Tibial nerve (tissue), 4 donors: ENCODE measurements at regions not wholly inside any gene's neighbourhood (a gene's known extent, or its start where the extent isn't known, plus 50 kb on each side); places are given as distances from the start of the nearest gene placed in this dataset.
"Not testable (repeated sequence)": the region's sequence is repeated elsewhere in the genome, so short reads cannot be mapped to it uniquely, and the experiment has no call there.

Experiments used
- DNase-seq, 2 donors: peaks; one replicate each; pipeline ENCODE4 v3.0.0-alpha.2; 2019; ENCODE audit warnings: low spot score in 2 of 2
- H3K27ac ChIP-seq, 4 donors: fragments of 200-600 bp; sonication (generic) in 3 of 4; one replicate each; pipeline ENCODE4 v1.5.1; 2017 to 2019; ENCODE audit warnings: mild to moderate bottlenecking in 1 of 4
- H3K27me3 ChIP-seq, 2 donors: fragments of 200-600 bp; sonication (generic) in 1 of 2; one replicate each; pipeline versions ENCODE4 v1.5.1 to v1.6.0; 2017 to 2019
- H3K36me3 ChIP-seq, 3 donors: fragments of 200-600 bp; sonication (generic); one replicate each; pipeline ENCODE4 v1.5.1; 2018 to 2019
- H3K4me1 ChIP-seq, 4 donors: fragments of 200-600 bp; sonication (generic) in 3 of 4; one replicate each; pipeline ENCODE4 v1.5.1; 2017 to 2019
- H3K4me3 ChIP-seq, 4 donors: fragments of 200-600 bp; sonication (generic) in 3 of 4; one replicate each; pipeline ENCODE4 v1.5.1; 2017 to 2019; ENCODE audit warnings: mild to moderate bottlenecking in 1 of 4, moderate library complexity in 1 of 4
- H3K9me3 ChIP-seq, 4 donors: fragments of 200-600 bp; sonication (generic) in 3 of 4; one replicate each; pipeline ENCODE4 v1.5.1; 2017 to 2019
- EP300 ChIP-seq, 2 donors: sonication (generic); formaldehyde crosslinking; IDR thresholded peaks; one replicate each; pipeline ENCODE4 v1.6.1; 2017; ENCODE audit warnings: antibody characterized with exemption in 2 of 2, mild to moderate bottlenecking in 1 of 2
- POLR2A ChIP-seq, 2 donors: fragments of 450-650 bp; IDR thresholded peaks; one replicate each; pipeline ENCODE4 v1.6.1; 2017; ENCODE audit warnings: antibody characterized with exemption in 2 of 2, mild to moderate bottlenecking in 2 of 2, moderate library complexity in 2 of 2
- WGBS, 2 donors: methylation state at CpG; one replicate each; pipeline ENCODE4 v1.1.5; 2018; 5-methylcytosine and 5-hydroxymethylcytosine counted together
- TF ChIP-seq, protein P1 (sequence below), 5 experiments: fragments of 200-600 bp in 3 of 5; fragments of 450-650 bp in 2 of 5; sonication (generic) in 3 of 5; IDR thresholded peaks; one replicate each; pipeline ENCODE4 v1.5.1; 2016 to 2019; ENCODE audit warnings: antibody characterized with exemption in 5 of 5, mild to moderate bottlenecking in 3 of 5, moderate library complexity in 2 of 5

DNA sequence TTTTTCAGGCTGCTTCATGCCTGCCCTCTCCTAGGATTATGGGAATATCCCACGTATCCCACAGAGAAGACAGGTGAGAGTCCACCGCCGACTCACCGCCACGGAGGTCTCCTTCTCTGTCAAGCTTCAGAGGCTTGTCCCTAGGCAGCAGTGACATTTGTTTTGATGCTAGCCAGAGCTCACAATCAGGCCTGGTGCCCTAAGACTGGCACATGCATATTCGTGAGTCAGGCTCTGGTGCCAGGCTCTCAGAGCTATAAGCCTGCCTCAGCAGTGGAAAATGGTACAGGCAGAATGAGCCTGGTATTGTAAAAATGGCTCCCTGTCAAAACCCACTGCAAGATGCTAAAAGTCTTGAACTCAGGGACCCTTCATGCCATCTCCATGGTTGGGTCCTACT, 65.5 kb downstream of the RBMY1A1 start:
- H3K27ac ChIP-seq = no peak overlapping the region
- no peaks in the 10 kb centered on the region for H3K36me3 ChIP-seq
- no CpG with 5 or more reads among the region's 6 CpGs for WGBS, 2 donors
- H3K27me3 ChIP-seq = no peaks in the 10 kb centered on the region
- no peaks in the 10 kb centered on the region for H3K9me3 ChIP-seq
- H3K4me3 ChIP-seq = no peak overlapping the region
- TF ChIP-seq EP300 (IDR thresholded peaks at IDR 0.05) (no peak), POLR2A (IDR thresholded peaks at IDR 0.05) (no peak)
- TF ChIP-seq, protein P1, sequence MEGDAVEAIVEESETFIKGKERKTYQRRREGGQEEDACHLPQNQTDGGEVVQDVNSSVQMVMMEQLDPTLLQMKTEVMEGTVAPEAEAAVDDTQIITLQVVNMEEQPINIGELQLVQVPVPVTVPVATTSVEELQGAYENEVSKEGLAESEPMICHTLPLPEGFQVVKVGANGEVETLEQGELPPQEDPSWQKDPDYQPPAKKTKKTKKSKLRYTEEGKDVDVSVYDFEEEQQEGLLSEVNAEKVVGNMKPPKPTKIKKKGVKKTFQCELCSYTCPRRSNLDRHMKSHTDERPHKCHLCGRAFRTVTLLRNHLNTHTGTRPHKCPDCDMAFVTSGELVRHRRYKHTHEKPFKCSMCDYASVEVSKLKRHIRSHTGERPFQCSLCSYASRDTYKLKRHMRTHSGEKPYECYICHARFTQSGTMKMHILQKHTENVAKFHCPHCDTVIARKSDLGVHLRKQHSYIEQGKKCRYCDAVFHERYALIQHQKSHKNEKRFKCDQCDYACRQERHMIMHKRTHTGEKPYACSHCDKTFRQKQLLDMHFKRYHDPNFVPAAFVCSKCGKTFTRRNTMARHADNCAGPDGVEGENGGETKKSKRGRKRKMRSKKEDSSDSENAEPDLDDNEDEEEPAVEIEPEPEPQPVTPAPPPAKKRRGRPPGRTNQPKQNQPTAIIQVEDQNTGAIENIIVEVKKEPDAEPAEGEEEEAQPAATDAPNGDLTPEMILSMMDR (IDR thresholded peaks at IDR 0.05) = no peak
- DNase-seq = no peak
- no peaks in the 10 kb centered on the region for H3K4me1 ChIP-seq

DNA sequence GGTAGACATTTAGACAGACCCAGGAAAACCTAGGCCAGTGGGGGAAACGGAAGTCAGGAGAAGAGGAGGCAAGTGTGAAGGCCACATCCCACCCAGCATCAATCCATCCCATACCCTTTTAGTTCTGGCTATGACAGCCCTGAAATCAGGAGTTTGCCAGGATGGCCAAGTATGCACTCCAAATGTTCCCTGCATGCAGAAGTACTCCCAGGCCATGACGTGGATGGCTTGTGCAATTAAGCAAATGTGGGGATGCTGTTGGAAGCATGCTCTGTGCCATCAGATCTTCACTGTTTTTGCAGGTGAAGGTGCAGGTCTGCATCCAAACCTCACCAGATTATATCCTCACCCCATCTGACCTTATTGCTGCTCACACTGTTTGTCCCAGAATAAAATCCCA, 66.8 kb downstream of the RBMY1A1 start:
- Histone ChIP-seq H3K36me3 (no peaks in the 10 kb centered on the region), H3K4me3 (no peak overlapping the region), H3K27ac (no peak overlapping the region), H3K4me1 (no peaks in the 10 kb centered on the region), H3K9me3 (no peaks in the 10 kb centered on the region), H3K27me3 (no peaks in the 10 kb centered on the region)
- no peak for TF ChIP-seq EP300 (IDR thresholded peaks at IDR 0.05)
- TF ChIP-seq, protein P1 (IDR thresholded peaks at IDR 0.05) = no peak
- TF ChIP-seq POLR2A (IDR thresholded peaks at IDR 0.05) = no peak
- DNase-seq = no peak
- 41% methylated on average over 2 of the region's 2 CpGs; no CpG with 5 or more reads in 1 of the 2 donors for WGBS, 2 donors

GRCh38 chrY:21602590-21602989, 67.9 kb downstream of the RBMY1A1 start:
- TF ChIP-seq EP300 (IDR thresholded peaks at IDR 0.05) (no peak), POLR2A (IDR thresholded peaks at IDR 0.05) (no peak)
- TF ChIP-seq, protein P1 (IDR thresholded peaks at IDR 0.05) = no peak
- H3K9me3 ChIP-seq = no peaks in the 10 kb centered on the region
- no peaks in the 10 kb centered on the region for H3K4me1 ChIP-seq
- 67% methylated on average over 1 of the region's 2 CpGs; no CpG with 5 or more reads in 1 of the 2 donors for WGBS, 2 donors
- H3K27ac ChIP-seq = no peak overlapping the region
- H3K27me3 ChIP-seq = no peaks in the 10 kb centered on the region
- DNase-seq = no peak
- no peak overlapping the region for H3K4me3 ChIP-seq
- no peaks in the 10 kb centered on the region for H3K36me3 ChIP-seq

DNA sequence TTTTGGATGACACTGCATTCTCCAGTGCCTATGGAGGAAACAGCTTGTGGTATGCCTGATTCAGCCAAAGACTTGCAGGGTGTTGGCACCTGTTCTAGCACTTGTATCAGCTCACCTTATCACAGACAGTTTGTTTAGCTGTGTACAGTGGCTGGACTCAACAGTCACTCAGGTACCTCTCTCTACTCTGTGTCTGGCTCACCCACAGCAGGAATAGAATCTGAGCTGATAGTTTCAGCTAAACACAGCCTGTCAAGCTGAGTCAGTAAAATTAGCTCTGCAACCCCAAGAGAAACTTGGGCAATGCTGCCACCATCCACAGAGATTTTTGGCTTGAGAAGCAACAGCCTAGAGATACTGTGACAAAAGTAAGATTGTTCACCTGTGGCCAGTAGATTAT, 101.5 kb downstream of the RBMY1A1 start:
- Histone ChIP-seq H3K36me3 (no peaks in the 10 kb centered on the region), H3K4me3 (no peak overlapping the region), H3K4me1 (no peaks in the 10 kb centered on the region), H3K27ac (no peak overlapping the region), H3K27me3 (no peaks in the 10 kb centered on the region), H3K9me3 (no peaks in the 10 kb centered on the region)
- no peak for TF ChIP-seq EP300 (IDR thresholded peaks at IDR 0.05)
- TF ChIP-seq, protein P1 (IDR thresholded peaks at IDR 0.05) = no peak
- no peak for TF ChIP-seq POLR2A (IDR thresholded peaks at IDR 0.05)
- no peak for DNase-seq

DNA sequence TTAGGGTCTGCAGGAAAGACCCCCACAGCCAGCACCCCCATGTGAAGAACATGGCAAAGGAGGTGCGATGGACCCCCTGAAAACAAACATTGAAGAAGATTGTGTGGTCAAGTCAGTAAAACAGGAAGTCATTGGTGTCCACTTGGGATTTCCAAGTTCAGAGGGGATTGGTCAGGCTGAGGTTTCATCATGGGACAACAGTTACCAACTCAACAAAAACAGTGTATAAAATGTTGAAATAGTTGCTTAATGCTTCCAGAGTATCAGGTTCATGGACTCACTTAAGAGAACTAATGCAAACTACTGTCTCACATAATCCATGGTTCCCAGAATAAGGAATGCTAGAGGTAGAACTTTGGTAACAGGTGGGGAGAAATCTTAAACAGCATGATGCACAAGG, 115.8 kb downstream of the RBMY1A1 start:
- no peak overlapping the region for H3K4me3 ChIP-seq
- H3K4me1 ChIP-seq = no peaks in the 10 kb centered on the region
- H3K36me3 ChIP-seq = no peaks in the 10 kb centered on the region
- no peak overlapping the region for H3K27ac ChIP-seq
- WGBS, 2 donors = 80% methylated on average over 1 of the region's 1 CpG; no CpG with 5 or more reads in 1 of the 2 donors
- no peaks in the 10 kb centered on the region for H3K27me3 ChIP-seq
- TF ChIP-seq, protein P1 (IDR thresholded peaks at IDR 0.05) = no peak
- TF ChIP-seq EP300 (IDR thresholded peaks at IDR 0.05) = no peak
- no peak for DNase-seq
- H3K9me3 ChIP-seq = no peaks in the 10 kb centered on the region

DNA sequence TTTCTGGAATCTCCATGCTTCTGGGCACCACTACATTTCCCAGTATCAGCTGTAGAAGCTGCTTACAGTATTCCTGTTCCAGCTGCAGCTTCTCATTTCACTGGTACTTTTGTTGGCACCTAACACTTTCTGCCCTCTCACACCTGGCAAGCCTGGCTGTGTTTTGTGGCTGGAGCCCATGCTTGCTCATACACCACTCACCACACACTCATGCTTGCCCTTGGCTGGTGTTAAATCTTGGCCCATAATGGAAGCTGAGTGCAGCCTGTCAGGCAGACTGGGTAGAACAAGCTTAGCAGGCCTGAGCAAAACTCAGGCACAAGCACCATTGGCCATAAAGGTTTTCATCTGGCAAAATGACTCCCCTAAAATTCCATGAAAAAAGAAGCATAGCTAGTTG, 124.4 kb downstream of the RBMY1A1 start:
- not testable (repeated sequence) for DNase-seq, H3K4me3 ChIP-seq, H3K9me3 ChIP-seq, H3K27me3 ChIP-seq, H3K36me3 ChIP-seq, H3K4me1 ChIP-seq, H3K27ac ChIP-seq

DNA sequence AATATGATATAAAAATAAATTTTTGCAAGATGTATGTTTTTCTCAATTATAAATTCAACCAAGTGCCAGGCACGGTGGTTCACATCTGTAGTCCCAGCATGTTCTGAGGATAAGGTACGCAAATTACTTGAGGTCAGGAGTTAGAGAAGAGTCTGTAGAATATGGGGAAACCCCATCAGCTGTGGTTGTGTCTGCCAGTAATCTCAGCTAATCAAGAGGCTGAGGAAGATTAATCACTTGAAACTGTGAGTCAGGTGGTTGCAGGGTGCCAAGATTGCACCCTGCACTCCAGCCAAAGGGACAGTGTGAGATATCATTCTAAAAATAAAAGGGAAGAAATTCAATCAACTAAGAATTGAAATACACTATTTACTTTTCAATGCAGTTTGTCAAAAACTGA, 144.9 kb downstream of the RBMY1A1 start:
- not testable (repeated sequence) for DNase-seq, H3K4me3 ChIP-seq, H3K27ac ChIP-seq, H3K9me3 ChIP-seq, H3K27me3 ChIP-seq, H3K36me3 ChIP-seq, H3K4me1 ChIP-seq
- 88% methylated on average over 2 of the region's 2 CpGs; no CpG with 5 or more reads in 1 of the 2 donors for WGBS, 2 donors

DNA sequence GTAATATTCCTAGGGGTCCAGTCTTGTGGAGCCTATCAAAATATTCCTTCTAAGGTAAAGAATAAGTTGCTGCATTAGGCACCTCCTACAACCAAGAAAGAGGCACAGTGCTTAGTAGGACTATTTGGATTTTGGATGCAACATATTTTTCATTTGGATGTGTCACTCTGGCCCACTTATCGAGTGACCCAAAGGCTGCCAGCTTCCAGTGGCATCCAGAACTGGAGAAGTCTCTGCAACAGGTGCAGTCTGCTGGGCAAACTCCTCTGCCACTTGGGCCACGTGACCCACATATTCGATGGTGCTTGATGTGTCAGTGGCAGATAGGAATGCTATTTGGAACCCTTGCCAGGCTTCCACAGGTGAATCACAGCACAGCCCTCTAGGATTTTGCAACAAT, 151.7 kb downstream of the RBMY1A1 start:
- not testable (repeated sequence) for H3K27ac ChIP-seq, DNase-seq, H3K4me3 ChIP-seq, H3K4me1 ChIP-seq, H3K9me3 ChIP-seq, H3K36me3 ChIP-seq, H3K27me3 ChIP-seq
- WGBS, 2 donors = 67% methylated on average over 1 of the region's 3 CpGs; no CpG with 5 or more reads in 1 of the 2 donors

DNA sequence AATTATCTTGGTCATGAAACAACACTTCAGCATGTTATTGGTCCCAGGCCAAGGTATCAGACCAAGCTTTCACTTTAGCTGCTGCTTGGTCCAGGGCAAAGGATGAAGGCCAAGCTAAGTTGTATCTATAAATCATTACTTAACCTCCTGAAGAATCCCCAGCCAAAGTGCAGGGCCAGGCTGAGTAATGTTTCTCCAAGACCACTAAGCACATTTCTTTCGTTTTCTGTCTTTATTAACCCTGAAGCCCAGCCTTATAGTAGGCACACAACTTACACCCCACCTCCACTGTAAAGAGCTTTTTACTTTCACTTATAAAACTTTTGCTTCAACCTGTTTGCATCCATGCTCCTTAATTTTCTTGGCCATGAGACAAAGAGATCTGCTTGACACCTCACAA, 167.3 kb downstream of the RBMY1A1 start:
- not testable (repeated sequence) for H3K9me3 ChIP-seq, H3K27me3 ChIP-seq, H3K4me1 ChIP-seq, H3K36me3 ChIP-seq, DNase-seq, H3K4me3 ChIP-seq, H3K27ac ChIP-seq
- WGBS, 2 donors = 43% methylated on average over 1 of the region's 1 CpG; no CpG with 5 or more reads in 1 of the 2 donors
